HepG2 (cell line): ENCODE measurements at regions not wholly inside any gene's neighbourhood (a gene's known extent, or its start where the extent isn't known, plus 50 kb on each side); places are given as distances from the start of the nearest gene placed in this dataset.

Source experiments
- ATAC-seq: fragments of 200-7000 bp; cut with Tn5 transposase; 3 replicates; pipeline ENCODE4 v1.9.1; 2020; ENCODE audit warnings: mild to moderate bottlenecking, moderate library complexity
- BruUV-seq: library from RNA; stranded (reverse); fragments of 400-500 nt; replicated peaks from 2 replicates; lab custom pipeline; 2021; lab: Mats Ljungman, UMichigan
- CTCF ChIA-PET: fragments of 300-600 bp; formaldehyde crosslinking; extraction: SDS; loops from one replicate; lab custom pipeline; 2021; ENCODE audit warnings: low total read pairs, inconsistent platforms, low intra/inter-chr PET ratio; lab: Yijun Ruan, JAX
- POLR2A ChIA-PET: fragments of 350-600 bp; sonication (Branson Sonifier 250); formaldehyde crosslinking; loops from one replicate; lab custom pipeline; 2020; ENCODE audit warnings: antibody characterized with exemption, inconsistent platforms; lab: Yijun Ruan, JAX
- DNase-seq: peaks from one replicate; pipeline ENCODE4 v3.0.0-alpha.2; 2015; ENCODE audit warnings: low spot score
- FAIRE-seq: peaks from 3 replicates; lab custom pipeline; 2011; peaks lifted over from hg19 to GRCh38; lab: Jason Lieb, UNC
- H2AFZ ChIP-seq: one replicate; pipeline ENCODE4 v1.6.1; 2011; ENCODE audit warnings: low read length, inconsistent platforms
- H3K27ac ChIP-seq: fragments of 300-600 bp; 3 replicates; pipeline ENCODE4 v1.8.0; 2011; ENCODE audit warnings: mixed run types, mild to moderate bottlenecking, mixed read lengths, low read length, inconsistent platforms; ENCODE audit not compliant: insufficient read depth; ENCODE audit errors: extremely low read length
- H3K27me3 ChIP-seq, 2 experiments: fragments of 200-600 bp in 1 of 2; 2 replicates in 1 of 2; 3 replicates in 1 of 2; pipeline versions ENCODE4 v1.6.0 to v1.8.0; 2011; ENCODE audit warnings: low read length in 2 of 2, mild to moderate bottlenecking in 2 of 2, moderate library complexity in 2 of 2, inconsistent platforms in 1 of 2; ENCODE audit not compliant: insufficient read depth in 2 of 2, control insufficient read depth in 1 of 2
- H3K36me3 ChIP-seq, 2 experiments: fragments of 200-600 bp in 1 of 2; replicated peaks in 1 of 2; 2 replicates in 1 of 2; 3 replicates in 1 of 2; pipeline versions ENCODE4 v1.5.1 to v1.8.0; 2011; ENCODE audit warnings: low read length in 2 of 2, inconsistent platforms in 1 of 2; ENCODE audit not compliant: insufficient read depth in 2 of 2, control insufficient read depth in 1 of 2
- H3K4me1 ChIP-seq: 2 replicates; pipeline ENCODE4 v1.5.1; 2012; ENCODE audit warnings: low read length, inconsistent platforms; ENCODE audit not compliant: insufficient read depth
- H3K4me2 ChIP-seq: 2 replicates; pipeline ENCODE4 v1.6.0; 2011; ENCODE audit warnings: low read depth, low read length, inconsistent platforms
- H3K4me3 ChIP-seq, 3 experiments: fragments of 200-600 bp in 1 of 3; sonication (generic), shearing (Covaris generic) in 1 of 3; replicated peaks in 1 of 3; 2 replicates each; pipeline ENCODE4 v1.5.1; 2011 to 2016; ENCODE audit warnings: low read length in 3 of 3, inconsistent platforms in 2 of 3, low read depth in 2 of 3, mild to moderate bottlenecking in 2 of 3, control low read depth in 1 of 3, mixed read lengths in 1 of 3; ENCODE audit not compliant: insufficient read depth in 1 of 3
- H3K79me2 ChIP-seq: one replicate; pipeline ENCODE4 v1.6.1; 2011; ENCODE audit warnings: low read length, inconsistent platforms; ENCODE audit not compliant: insufficient read depth
- H3K9ac ChIP-seq: 2 replicates; pipeline ENCODE4 v1.6.0; 2011; ENCODE audit warnings: mild to moderate bottlenecking, low read depth, low read length, inconsistent platforms; ENCODE audit not compliant: insufficient read depth
- H3K9me3 ChIP-seq: 2 replicates; pipeline ENCODE4 v1.5.1; 2012; ENCODE audit warnings: mild to moderate bottlenecking, low read length
- H4K20me1 ChIP-seq: 2 replicates; pipeline ENCODE4 v1.6.0; 2011; ENCODE audit warnings: inconsistent platforms, mild to moderate bottlenecking, low read length, moderate library complexity; ENCODE audit not compliant: insufficient read depth
- ARNTL ChIP-seq: sonication (generic); formaldehyde crosslinking; IDR thresholded peaks from 2 replicates; pipeline ENCODE4 v1.4.0; 2020; ENCODE audit warnings: mild to moderate bottlenecking, missing genetic modification reagents
- CREBL2 ChIP-seq: sonication (generic); formaldehyde crosslinking; IDR thresholded peaks from 2 replicates; pipeline ENCODE4 v1.8.1; 2023; ENCODE audit warnings: missing genetic modification reagents, mild to moderate bottlenecking, borderline replicate concordance
- GZF1 ChIP-seq: sonication (generic); formaldehyde crosslinking; IDR thresholded peaks from 2 replicates; pipeline ENCODE4 v1.5.1; 2020; ENCODE audit warnings: mild to moderate bottlenecking, missing genetic modification reagents
- JUND ChIP-seq: sonication (generic); formaldehyde crosslinking; IDR thresholded peaks from 2 replicates; pipeline ENCODE4 v1.8.0; 2022; ENCODE audit warnings: mild to moderate bottlenecking, missing genetic modification reagents
- KAT7 ChIP-seq: IDR thresholded peaks from 2 replicates; pipeline ENCODE4 v1.6.1; 2018; ENCODE audit warnings: borderline replicate concordance, missing compliant biosample characterization
- MAF1 ChIP-seq: sonication (generic); formaldehyde crosslinking; IDR thresholded peaks from 2 replicates; pipeline ENCODE4 v1.5.0; 2020; ENCODE audit warnings: missing genetic modification reagents, borderline replicate concordance
- NAIF1 ChIP-seq: sonication (generic); formaldehyde crosslinking; IDR thresholded peaks from 2 replicates; pipeline ENCODE4 v1.5.0; 2020; ENCODE audit warnings: mild to moderate bottlenecking, missing genetic modification reagents, borderline replicate concordance
- SMC3 ChIP-seq: IDR thresholded peaks from 2 replicates; pipeline ENCODE4 v1.6.1; 2011; ENCODE audit warnings: low read length, improper control_type of control experiment
- TP53 ChIP-seq: sonication (generic); formaldehyde crosslinking; conservative IDR thresholded peaks from 2 replicates; pipeline ENCODE4 v1.4.0; 2020; ENCODE audit warnings: missing genetic modification reagents
- ZNF24 ChIP-seq: fragments of 450-650 bp; IDR thresholded peaks from 2 replicates; pipeline ENCODE4 v1.6.1; 2017; ENCODE audit warnings: antibody characterized with exemption, mild to moderate bottlenecking
- ZNF337 ChIP-seq: sonication (generic); formaldehyde crosslinking; IDR thresholded peaks from 2 replicates; pipeline ENCODE4 v1.5.1; 2020; ENCODE audit warnings: missing genetic modification reagents, low read depth, mild to moderate bottlenecking, borderline replicate concordance
- ZNF678 ChIP-seq: sonication (generic); formaldehyde crosslinking; IDR thresholded peaks from 2 replicates; pipeline ENCODE4 v1.4.0; 2020; ENCODE audit warnings: mild to moderate bottlenecking, missing genetic modification reagents
- ZNF777 ChIP-seq: sonication (generic); formaldehyde crosslinking; IDR thresholded peaks from 2 replicates; pipeline ENCODE4 v1.4.0; 2020; ENCODE audit warnings: missing genetic modification reagents
- ZNF792 ChIP-seq: IDR thresholded peaks from 2 replicates; pipeline ENCODE4 v1.6.1; 2016
- ZNF841 ChIP-seq: sonication (generic); formaldehyde crosslinking; IDR thresholded peaks from 2 replicates; pipeline ENCODE4 v1.8.1; 2023; ENCODE audit warnings: missing genetic modification reagents, borderline replicate concordance
- ZNF878 ChIP-seq: sonication (generic); formaldehyde crosslinking; IDR thresholded peaks from 2 replicates; pipeline ENCODE4 v1.8.1; 2023; ENCODE audit warnings: mild to moderate bottlenecking, missing genetic modification reagents, moderate library complexity
- WGBS: methylation state at CpG from one replicate; pipeline ENCODE4 v1.1.6; 2017; ENCODE audit warnings: low lambda C conversion rate; 5-methylcytosine and 5-hydroxymethylcytosine counted together
- in situ Hi-C: cut with HindIII; loops from 2 replicates; pipeline ENCODE4 v1.10.0; 2017; ENCODE audit warnings: low pct_unique_long_range_greater_than_20kb; ENCODE audit not compliant: extremely low pct_ligation_motif_present
- intact Hi-C: fragments of 100-400 bp; cut with micrococcal nuclease; formaldehyde crosslinking; loops from one replicate; pipeline ENCODE4 v1.10.0; 2022; ENCODE audit not compliant: unreplicated experiment
- TF ChIP-seq, protein P1 (sequence below): sonication (generic); formaldehyde crosslinking; IDR thresholded peaks from 2 replicates; pipeline ENCODE4 v1.8.1; 2023; ENCODE audit warnings: mild to moderate bottlenecking, moderate library complexity, missing genetic modification reagents
- TF ChIP-seq, protein P2 (sequence below): sonication (generic); formaldehyde crosslinking; IDR thresholded peaks from 2 replicates; pipeline ENCODE4 v1.4.0; 2020; ENCODE audit warnings: mild to moderate bottlenecking, missing genetic modification reagents

GRCh38 chr3:144477593-144477992 lies 506.0 kb downstream of the DIPK2A start:
- no peak overlapping the region for H3K4me2 ChIP-seq
- no peaks in the 10 kb centered on the region for H3K79me2 ChIP-seq
- no peak overlapping the region for H3K27ac ChIP-seq
- TF ChIP-seq, protein P1, sequence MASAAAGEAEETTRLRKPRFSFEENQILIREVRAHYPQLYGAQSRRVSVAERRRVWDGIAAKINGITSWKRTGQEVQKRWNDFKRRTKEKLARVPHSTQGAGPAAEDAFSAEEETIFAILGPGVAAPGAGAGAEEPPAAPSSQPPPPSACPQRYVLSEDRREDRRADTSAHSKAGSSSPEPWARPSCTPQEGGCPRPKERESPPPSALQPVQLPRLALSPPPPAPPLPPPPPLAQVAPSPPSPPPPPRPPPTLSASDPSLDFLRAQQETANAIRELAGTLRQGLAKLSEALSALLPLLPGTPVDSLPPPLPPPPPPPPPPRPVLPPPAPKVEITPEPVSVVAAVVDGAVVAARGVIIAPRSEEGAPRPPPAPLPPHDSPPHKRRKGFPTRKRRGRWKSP (CRISPR knock-in tag): no peak
- TF ChIP-seq SMC3: no peak
- TF ChIP-seq KAT7 (CRISPR knock-in tag): no peak
- TF ChIP-seq ZNF337 (CRISPR knock-in tag): no peak
- no peak for TF ChIP-seq NAIF1 (CRISPR knock-in tag)
- TF ChIP-seq GZF1 (CRISPR knock-in tag): no peak
- TF ChIP-seq ZNF878 (CRISPR knock-in tag): no peak
- no peak for TF ChIP-seq CREBL2 (CRISPR knock-in tag)
- no peak for TF ChIP-seq ZNF777 (CRISPR knock-in tag)
- TF ChIP-seq ZNF792 (CRISPR knock-in tag): no peak
- TF ChIP-seq JUND (CRISPR knock-in tag): no peak
- no peak for TF ChIP-seq ZNF678 (CRISPR knock-in tag)
- no peak for TF ChIP-seq MAF1 (CRISPR knock-in tag)
- TF ChIP-seq, protein P2, sequence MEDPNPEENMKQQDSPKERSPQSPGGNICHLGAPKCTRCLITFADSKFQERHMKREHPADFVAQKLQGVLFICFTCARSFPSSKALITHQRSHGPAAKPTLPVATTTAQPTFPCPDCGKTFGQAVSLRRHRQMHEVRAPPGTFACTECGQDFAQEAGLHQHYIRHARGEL (CRISPR knock-in tag): no peak
- no peak for TF ChIP-seq ZNF24
- no peak for TF ChIP-seq ARNTL (CRISPR knock-in tag)
- no peak for TF ChIP-seq TP53 (CRISPR knock-in tag)
- no peak for TF ChIP-seq ZNF841 (CRISPR knock-in tag)
- H3K36me3 ChIP-seq: no peaks in the 10 kb centered on the region
- no peak overlapping the region for H3K9ac ChIP-seq
- H2AFZ ChIP-seq: no peak overlapping the region
- in situ Hi-C loops (no loop called here), intact Hi-C loops (no loop called here)
- 0% methylated on average over 1 of the region's 1 CpG for WGBS
- H3K27me3 ChIP-seq: no peaks in the 10 kb centered on the region; a peak in 1 of 5 replicates
- H4K20me1 ChIP-seq: no peaks in the 10 kb centered on the region
- ATAC-seq: no peak
- no peak overlapping the region for H3K4me3 ChIP-seq
- no peaks in the 10 kb centered on the region for H3K9me3 ChIP-seq
- no peaks in the 10 kb centered on the region for H3K4me1 ChIP-seq
- CTCF ChIA-PET: no interaction called here
- POLR2A ChIA-PET: no interaction called here
- no peak for DNase-seq
- FAIRE-seq: no peak
- no TSS peak for BruUV-seq
